ENCODE measurements at regions not wholly inside any gene's neighbourhood (a gene's known extent, or its start where the extent isn't known, plus 50 kb on each side); places are given as distances from the start of the nearest gene placed in this dataset.
"Not testable (repeated sequence)": the region's sequence is repeated elsewhere in the genome, so short reads cannot be mapped to it uniquely, and the experiment has no call there.

DNA sequence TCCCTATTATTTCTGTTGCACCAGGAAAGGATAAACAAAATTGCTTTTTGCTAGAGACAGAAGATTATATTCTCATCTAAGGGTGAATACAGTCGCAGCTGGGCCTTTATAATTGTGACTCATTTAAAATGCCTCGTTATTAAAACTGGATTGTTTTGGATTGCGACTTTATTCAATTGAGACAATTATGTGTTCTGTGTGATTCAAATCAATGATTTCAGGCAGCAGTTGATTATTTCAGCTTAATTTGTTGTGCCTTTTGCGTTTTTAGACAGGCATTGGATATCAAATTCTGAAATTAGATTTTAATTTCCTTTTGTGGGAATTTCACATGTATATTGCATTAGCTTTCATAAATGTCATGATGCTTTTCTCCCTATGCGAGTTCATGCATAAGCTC lies 778.1 kb upstream of the SOX11 start:
- H3K4me3 ChIP-seq (ENCODE audit: low read depth, low read length) = no peak overlapping the region
- TF ChIP-seq, protein P1, sequence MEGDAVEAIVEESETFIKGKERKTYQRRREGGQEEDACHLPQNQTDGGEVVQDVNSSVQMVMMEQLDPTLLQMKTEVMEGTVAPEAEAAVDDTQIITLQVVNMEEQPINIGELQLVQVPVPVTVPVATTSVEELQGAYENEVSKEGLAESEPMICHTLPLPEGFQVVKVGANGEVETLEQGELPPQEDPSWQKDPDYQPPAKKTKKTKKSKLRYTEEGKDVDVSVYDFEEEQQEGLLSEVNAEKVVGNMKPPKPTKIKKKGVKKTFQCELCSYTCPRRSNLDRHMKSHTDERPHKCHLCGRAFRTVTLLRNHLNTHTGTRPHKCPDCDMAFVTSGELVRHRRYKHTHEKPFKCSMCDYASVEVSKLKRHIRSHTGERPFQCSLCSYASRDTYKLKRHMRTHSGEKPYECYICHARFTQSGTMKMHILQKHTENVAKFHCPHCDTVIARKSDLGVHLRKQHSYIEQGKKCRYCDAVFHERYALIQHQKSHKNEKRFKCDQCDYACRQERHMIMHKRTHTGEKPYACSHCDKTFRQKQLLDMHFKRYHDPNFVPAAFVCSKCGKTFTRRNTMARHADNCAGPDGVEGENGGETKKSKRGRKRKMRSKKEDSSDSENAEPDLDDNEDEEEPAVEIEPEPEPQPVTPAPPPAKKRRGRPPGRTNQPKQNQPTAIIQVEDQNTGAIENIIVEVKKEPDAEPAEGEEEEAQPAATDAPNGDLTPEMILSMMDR (IDR thresholded peaks at IDR 0.05; ENCODE audit: control insufficient read depth, extremely low read depth, insufficient read depth) = no peak
- DNase-seq (ENCODE audit: low read depth) = no peak

DNA sequence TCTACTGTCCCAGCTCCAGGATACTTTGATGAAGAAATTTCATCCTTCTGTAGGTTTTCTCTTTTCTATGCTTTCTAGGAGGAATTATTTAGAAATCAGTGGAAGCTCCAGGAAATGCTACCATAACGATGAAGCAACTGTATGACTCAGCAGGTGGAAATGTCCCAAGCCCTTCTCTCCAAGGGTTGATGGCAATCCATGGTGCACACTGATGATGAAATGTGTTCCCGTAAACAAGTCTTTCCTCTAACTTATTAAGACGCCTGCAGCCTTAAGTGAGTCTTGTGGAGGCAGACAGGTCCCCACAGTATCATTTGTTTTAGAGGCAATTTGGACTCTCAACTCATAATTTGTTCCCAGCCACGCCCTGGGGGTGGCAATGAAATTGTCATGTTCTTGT lies 777.6 kb upstream of the SOX11 start:
- no peak overlapping the region for H3K4me3 ChIP-seq (ENCODE audit: low read depth, low read length)
- TF ChIP-seq, protein P1 (IDR thresholded peaks at IDR 0.05; ENCODE audit: control insufficient read depth, extremely low read depth, insufficient read depth) = no peak
- DNase-seq (ENCODE audit: low read depth) = no peak

DNA sequence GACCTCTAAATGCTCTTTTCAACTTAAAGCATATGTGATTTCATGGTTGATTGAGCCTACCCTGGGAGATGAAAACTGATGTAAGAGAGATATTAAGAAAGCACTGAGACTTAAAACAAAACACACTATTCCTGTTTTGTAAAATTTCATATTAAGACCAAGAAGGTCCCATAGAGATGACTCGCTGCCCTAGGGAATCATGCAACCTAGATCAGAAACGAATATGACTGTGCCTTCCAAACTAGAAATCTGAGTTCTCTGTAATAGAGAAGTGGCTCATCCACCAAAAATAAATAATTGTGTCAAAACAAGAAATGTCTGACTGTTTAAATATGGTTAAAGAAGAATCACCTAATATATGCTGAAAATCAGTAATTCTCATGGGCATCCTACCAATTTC lies 776.8 kb upstream of the SOX11 start:
- TF ChIP-seq, protein P1 (IDR thresholded peaks at IDR 0.05; ENCODE audit: control insufficient read depth, extremely low read depth, insufficient read depth) = no peak
- no peak overlapping the region for H3K4me3 ChIP-seq (ENCODE audit: low read depth, low read length)
- no peak for DNase-seq (ENCODE audit: low read depth)

DNA sequence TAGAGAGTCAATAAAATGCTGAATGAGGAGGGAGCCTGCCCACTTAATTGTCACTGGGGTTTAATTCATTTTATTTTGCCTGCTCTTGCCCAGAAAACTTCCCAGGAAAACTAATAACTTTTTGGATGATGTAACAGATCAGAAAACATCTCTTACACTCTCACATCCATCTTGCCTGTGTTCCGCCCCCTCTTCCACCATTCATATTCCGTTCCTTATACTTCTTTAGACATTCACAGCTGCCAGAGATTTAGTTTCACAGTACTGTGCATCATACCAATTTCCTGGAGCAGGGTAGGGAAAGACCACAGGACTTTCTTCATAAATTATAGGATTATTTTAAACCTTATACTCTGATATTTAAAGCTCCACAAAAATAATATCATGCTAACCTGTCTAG lies 776.1 kb upstream of the SOX11 start:
- no peak for DNase-seq (ENCODE audit: low read depth)
- TF ChIP-seq, protein P1 (IDR thresholded peaks at IDR 0.05; ENCODE audit: control insufficient read depth, extremely low read depth, insufficient read depth) = no peak
- no peak overlapping the region for H3K4me3 ChIP-seq (ENCODE audit: low read depth, low read length)

DNA sequence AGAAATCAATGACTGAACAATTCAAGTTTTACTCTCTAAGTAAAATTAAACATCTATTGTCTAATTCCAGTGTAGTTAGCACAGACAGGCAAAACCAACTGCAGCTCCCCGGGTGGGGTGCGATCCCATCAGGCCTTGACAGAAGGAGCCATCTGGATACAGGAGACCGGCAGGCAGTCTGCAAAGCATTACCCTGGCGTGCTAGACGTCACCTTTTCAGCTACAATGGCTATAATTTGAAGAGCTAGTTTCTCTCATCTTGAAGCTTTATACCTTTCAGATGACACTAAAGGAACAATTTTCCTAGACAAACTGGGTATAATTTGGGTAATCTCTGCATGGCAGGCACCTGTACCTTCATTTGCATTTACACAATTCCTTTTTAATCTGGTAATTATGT lies 761.5 kb upstream of the SOX11 start:
- TF ChIP-seq, protein P1 (IDR thresholded peaks at IDR 0.05; ENCODE audit: control insufficient read depth, extremely low read depth, insufficient read depth) = no peak
- DNase-seq (ENCODE audit: low read depth) = no peak
- H3K4me3 ChIP-seq (ENCODE audit: low read depth, low read length) = no peak overlapping the region

DNA sequence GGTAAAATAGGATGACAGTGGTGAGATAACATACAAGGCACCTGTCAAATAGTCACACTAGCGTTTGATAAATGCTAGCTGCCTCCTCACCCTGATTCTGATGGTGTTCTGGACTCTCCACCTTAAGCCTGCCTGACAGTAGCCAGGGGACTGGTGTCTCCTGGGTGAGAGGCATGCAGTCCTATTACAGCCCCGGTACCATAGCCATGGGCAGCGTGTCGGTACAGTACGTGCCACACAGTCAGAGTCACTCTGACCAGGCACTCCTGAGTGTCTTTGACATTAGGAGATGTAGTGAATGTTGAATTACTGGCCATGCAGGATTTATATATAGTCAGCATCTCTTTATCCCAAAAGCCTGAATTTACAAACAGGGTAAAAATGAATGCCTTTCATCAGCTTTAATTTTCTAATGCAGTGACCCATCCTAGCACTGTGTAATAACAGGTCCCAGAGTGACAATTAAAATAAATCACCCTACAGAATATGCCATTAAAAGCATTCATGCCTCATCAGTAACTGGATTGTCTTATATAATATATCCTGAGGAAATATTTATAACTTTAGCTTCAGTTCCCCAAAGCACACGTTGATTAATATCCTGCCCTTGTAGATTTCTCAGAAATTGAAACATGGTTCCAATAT lies 760.3 kb upstream of the SOX11 start:
- no peak for DNase-seq (ENCODE audit: low read depth)
- TF ChIP-seq, protein P1 (IDR thresholded peaks at IDR 0.05; ENCODE audit: control insufficient read depth, extremely low read depth, insufficient read depth) = no peak
- no peak overlapping the region for H3K4me3 ChIP-seq (ENCODE audit: low read depth, low read length)

DNA sequence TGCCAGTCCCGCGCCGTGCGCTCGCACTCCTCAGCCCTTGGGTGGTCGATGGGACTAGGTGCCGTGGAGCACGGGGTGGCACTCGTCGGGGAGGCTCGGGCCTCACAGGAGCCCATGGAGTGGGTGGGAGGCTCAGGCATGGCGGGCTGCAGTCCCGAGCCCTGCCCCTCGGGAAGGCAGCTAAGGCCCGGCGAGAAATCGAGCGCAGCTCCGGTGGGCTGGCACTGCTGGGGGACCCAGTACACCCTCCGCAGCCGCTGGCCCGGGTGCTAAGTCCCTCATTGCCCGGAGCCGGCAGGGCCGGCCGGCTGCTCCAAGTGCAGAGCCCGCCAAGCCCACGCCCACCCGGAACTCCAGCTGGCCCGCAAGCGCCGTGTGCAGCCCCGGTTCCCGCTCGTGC lies 756.9 kb upstream of the SOX11 start:
- not testable (repeated sequence) for DNase-seq (ENCODE audit: low read depth); H3K4me3 ChIP-seq (ENCODE audit: low read depth, low read length)
